DMS79 treated with DMSO at 0.1 percent for 48 hours (cell line): ENCODE measurements at regions not wholly inside any gene's neighbourhood (a gene's known extent, or its start where the extent isn't known, plus 50 kb on each side); places are given as distances from the start of the nearest gene placed in this dataset.
"Not testable (repeated sequence)": the region's sequence is repeated elsewhere in the genome, so short reads cannot be mapped to it uniquely, and the experiment has no call there.

Experiments used
- DNase-seq: peaks from one replicate; lab custom pipeline; 2025; lab: John Stamatoyannopoulos, UW

DNA sequence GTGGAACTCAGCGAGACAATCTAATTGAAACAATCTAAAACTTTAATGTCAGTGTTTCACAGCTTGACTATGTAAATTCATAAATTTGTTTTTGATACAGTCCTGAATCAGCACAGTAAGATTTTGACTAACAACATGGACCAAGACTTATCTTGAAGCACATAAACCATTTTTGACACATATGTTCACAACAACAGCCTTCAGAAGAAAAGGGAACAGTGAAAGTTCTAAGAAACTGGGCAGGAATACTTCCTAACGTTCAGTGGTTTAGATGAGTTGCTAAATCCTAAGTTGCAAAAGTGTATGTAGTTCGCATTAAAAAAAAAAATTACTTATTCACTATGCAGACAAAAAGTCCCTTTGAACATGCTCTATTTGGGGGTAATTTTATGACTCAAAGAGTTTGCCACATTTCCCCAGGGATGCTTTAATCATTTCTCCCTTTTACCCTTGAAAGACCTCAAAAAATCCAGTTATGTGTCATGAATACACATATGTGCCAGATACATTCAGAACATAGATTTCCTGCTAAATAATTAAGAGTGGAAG lies 120.2 kb downstream of the MRPL39 start:
- DNase-seq, result no peak

DNA sequence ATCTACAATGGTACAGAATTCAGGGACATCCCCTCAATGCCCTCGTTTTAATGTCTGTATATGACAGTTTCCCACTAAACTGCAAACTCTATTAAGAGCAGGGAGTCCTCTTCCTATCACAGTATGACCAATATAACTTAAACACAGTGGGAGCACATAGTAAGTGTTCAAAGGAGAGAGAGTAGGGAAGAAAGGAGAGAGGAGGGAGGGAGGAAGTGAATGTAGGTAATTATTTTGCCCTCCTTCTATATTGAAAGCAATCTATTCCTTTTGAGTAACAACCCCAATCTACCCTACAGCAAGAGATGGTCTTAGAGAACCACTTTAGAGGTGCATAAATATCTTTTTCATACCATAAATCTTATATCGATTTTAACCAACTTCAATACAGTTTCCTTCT lies 121.4 kb downstream of the MRPL39 start:
- DNase-seq, result no peak

DNA sequence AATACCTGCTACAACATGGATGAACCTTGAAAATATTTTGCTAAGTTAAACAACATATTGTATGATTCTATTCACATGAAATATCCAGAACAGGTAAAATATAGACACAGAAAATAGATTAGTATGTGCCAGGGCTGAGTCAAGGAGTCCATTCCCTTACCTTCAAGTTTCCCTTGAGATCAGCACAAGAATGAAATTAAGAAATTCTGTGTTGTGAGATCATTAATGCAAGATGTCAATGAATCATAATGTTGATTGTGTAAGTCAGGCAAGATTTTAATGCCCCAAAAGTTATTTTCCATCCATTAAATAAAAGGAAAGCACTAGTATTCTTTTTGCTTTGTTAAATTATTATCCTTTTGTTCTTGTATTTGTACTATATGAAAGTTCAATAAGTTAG lies 139.4 kb downstream of the MRPL39 start:
- no peak for DNase-seq

DNA sequence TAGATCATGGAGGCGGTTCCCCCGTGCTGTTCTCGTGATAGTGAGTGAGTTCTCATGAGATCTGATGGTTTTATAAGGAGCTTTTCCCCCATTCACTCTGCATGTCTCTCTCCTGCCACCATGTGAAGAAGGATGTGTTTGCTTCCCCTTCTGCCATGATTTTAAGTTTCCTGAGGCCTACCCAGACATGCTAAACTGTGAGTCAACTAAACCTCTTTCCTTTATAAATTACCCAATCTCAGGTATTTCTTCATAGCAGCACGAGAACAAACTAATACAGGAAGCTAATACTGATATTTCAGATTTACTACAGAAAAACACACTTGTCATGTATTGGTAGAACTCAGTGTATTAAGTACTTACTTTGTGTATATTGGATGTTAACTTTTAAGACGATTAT lies 140.2 kb downstream of the MRPL39 start:
- DNase-seq, result not testable (repeated sequence)

DNA sequence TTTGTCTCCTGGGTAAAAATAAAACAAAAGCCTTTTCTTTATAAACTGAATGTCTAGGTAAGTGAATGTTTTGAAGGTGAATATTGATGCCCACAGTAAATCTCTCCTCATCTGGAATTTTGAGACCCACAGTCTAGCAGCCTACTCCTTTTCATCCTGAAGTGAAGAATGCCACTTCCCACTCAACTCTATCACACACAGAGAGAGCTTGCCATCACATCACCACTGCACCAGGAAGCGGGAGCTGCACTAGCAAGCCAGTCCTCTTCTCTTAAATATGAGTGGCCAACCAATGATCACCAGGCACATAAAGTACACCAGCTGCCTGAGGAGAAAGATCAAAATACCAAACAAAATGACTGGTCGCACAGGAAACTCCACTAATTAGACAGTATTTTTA lies 140.8 kb downstream of the MRPL39 start:
- DNase-seq, result no peak

DNA sequence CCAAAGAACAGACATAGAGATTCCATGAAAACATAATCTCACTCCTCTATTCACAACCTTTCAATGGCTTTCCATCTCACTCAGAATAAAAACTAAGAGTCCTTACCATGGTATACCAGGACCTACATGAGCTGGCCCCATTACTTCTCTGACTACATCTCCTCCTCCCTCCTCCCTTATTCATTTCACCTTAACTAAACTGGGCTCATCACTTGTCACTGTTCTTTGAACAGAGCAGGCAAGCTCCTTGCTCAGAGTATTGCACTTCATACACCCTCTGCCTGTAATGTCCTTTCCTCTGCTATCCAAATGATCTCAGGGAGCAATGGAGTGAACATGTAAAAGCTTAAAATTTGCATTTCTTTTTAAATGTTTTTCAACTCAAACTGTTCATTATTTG lies 142.0 kb downstream of the MRPL39 start:
- no peak for DNase-seq

DNA sequence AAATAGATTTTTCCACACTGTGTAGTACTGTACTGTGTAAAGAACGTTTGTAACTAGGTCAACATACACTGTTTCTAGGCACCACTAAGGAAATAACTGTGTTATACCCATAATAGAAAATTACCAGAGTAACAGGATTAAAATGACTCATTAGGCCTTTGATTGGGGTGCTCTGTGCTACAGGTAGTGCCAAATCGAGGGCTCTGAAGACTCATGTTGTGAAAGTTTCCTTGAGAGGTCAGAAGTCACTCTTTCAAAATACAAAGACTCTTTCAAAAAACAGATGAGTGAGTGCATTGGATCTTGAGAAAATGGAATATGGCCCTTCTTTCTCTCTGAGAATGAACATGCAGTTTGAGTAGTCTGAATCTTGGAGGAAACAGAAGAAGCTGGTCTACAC lies 143.0 kb downstream of the MRPL39 start:
- no peak for DNase-seq

DNA sequence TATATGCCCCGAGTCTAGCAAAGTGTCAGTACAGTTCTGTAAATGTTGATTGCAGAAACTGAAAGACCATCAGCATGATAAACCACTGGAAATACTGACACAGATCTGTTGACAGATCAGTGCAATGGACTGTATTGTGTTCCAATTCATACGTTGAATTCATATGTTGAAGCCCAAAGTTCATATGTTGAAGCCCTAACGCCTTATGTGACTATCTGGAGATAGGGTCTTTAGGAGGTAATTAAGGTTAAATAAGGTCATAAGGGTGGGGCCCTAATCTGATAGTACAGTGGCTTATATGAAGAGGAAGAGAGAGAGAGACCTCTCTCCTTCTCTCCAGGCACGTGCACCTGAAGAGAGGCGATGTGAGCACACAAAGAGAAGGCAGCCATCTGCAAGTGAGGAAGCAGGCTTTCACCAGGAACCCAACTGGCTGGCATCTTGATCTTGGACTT lies 144.7 kb downstream of the MRPL39 start:
- no peak for DNase-seq

DNA sequence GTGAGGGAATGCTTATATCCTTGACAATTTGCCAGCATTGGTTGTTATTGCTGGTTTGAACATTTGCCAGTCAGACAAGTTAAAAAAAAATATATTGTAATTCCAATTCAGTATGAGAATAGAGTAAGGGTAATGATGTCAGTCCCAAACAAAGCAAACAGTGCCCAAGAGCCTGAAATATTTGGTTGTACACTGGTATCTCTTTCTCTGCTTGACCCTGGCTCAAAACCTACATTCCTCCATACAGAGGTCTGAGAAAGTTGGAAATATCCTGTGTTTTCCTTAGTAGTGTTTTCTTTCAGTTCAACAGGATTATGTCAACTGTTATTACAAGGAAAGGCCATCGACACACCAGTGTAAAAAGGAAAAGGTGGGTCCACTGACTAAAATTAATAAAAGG lies 145.6 kb downstream of the MRPL39 start:
- no peak for DNase-seq

DNA sequence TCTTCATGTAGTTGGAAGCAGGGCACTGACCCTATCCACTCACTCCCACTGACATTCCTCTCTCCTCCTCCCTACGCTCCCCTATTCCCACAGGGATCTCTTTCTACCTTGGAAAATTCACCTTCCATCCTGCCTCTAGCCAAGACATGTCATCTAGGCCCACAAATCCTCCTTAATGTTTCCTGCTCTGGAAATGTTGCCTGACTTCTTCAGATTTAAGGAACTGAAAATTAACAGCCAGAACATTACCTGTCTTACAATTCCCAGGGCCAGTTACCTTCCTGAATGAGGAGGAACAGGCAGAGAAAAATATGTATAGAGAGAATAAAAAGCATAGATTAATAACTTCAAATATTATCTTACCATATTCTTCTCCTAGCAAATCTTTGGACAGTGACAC lies 147.3 kb downstream of the MRPL39 start:
- DNase-seq, result no peak

DNA sequence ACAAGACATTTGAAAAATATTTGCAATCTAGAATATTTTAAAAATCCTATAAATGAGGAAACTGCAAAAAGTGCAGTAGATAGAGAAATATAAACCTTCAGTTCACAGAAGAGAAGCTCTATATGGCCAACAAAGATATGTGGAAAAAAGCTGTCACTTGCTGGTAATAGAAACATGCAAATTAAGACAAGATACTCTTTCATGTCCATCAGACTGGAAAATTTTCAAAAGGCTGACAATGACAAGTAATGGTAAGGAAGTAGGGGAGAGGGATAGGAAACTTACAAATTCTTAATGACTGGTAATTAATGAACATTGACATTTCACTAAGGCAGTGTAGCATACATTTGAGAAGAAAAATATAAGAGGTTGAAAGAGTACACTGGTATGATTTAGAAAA lies 147.9 kb downstream of the MRPL39 start:
- DNase-seq, result no peak

DNA sequence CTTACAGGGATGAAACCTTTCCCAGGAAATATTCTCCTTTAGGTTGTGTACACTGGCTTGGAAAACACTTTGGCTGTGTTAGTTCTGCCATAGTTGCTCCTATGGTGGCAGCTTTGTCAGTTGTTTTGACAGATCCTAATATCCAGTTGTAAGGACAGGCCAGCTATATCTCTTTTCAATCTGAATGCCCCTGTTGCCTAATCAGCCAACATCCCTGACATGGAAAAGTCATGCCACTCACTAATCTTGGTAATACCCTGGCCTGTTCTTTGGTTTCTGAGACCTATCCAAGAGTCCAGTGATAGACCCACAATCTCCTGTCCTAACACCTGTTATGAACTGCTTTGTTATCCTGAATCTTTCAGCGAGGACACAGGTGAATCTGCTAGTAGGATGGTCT lies 148.8 kb downstream of the MRPL39 start:
- no peak for DNase-seq

DNA sequence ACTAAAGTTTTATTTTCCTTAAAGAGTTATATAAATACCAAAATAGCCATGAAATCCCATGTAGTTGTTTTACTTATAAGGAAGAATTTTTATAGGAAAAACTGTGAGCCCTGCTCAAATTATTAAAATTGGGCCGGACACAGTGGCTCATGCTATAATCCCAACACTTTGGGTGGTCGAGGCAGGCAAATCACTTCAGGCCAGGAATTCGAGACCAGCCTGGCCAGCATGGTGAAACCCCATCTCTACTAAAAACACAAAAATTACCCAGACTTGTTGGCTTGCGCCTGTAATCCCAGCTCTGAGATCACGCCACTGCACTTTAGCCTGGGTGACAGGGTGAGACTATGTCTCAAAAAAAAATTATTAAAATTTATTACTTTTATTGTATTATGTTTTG lies 149.3 kb downstream of the MRPL39 start:
- no peak for DNase-seq

DNA sequence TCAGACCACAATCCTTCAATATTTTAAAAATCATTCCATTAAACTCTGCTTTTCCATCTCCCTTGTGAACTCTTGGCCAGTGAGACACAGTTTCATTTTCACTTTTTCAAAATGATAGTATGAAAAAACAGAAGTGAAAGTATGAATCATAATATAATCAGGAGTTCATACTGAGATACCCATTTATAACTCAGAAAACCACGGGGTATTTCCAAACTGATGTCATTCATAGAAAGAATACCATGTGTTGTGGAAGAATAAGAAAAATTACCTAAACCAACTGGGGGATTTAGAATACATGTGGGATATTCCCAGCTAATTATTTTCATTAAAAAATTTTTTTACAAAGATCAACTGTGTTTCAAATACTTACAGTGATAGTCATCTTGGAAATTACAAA lies 149.9 kb downstream of the MRPL39 start:
- no peak for DNase-seq

DNA sequence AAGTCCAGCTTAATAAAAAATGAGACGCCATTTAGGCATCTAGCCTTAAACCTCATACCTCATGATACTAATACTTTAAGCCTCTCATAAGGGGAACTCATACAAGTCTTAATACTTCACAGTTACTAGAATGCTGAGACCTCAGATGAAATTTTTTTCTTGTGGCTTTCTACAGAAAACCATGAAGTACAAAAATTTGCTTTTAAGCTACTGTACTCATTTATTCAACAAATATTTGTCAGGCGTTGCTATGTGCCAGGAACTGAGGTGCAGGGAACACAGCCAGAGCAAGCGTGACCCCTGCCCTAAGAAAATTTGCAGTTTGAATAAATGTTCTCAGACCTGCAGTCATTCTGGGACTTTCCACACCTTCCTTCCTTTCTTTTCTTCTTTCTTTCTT lies 150.6 kb downstream of the MRPL39 start:
- DNase-seq, result no peak

DNA sequence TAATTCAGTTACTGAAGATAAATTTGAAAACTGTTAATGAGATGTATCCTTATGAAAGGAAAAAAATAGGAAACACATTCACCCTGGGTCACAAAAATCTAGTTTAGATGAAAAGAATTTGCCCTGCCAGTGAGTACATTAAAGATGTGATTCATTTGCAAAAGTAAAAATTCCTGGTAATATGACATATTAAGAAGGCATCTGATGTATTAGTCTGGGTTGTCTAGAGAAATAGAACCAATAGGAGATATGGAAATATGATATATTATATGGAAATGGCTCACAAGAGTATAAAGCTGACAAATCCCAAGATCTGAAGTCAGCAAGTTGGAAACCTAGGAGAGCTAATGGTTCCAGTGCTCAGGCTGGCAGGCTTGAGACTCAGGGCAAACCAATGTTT lies 153.8 kb downstream of the MRPL39 start:
- DNase-seq, result no peak

DNA sequence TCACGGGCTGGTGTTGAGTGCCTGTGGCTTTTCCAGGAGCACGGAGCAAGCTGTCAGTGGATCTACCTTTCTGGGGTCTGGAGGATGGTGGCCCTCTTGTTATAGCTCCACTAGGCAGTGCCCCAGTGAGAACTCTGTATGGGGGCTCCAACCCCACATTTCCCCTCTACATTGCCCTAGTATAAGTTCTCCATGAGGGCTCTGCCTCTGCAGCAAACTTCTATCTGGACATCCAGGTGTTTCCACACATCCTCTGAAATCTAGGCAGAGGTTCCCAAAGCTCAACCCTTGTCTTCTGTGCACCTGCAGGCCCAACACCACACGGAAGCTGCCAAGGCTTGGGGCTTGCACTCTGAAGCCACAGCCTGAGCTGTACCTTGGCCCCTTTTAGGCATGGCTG lies 157.3 kb downstream of the MRPL39 start:
- DNase-seq, result no peak

DNA sequence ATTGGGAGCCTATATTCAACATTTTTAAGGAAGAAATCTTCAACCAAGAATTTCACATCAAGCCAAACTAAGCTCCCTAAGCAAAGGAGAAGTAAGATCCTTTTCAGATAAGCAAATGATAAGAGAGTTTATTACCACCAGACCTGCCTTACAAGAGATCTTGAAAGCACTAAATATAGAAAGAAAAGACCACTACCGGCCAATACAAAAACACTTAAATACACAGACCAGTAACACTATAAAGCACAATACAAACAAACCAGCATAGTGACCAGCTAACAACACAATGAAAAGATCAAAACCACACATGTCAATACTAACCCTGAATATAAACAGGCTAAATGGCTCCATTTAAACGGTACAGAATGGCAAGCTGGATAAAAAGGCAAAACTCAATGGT lies 165.4 kb downstream of the MRPL39 start:
- DNase-seq, result no peak

DNA sequence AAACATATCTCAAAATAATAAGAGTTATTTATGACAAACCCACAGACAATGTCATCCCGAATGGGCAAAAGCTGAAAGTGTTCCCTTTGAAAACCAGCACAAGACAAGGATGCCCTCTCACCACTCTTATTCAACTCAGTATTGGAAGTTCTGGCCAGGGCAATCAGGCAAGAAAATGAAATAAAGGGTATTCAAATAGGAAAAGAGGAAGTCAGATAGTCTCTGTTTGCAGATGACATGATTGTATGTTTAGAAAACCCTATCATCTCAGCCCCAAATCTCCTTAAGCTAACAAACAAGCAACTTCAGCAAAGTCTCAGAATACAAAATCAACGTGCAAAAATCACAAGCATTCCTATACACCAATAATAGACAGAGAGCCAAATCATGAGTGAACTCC lies 169.8 kb downstream of the MRPL39 start:
- not testable (repeated sequence) for DNase-seq

DNA sequence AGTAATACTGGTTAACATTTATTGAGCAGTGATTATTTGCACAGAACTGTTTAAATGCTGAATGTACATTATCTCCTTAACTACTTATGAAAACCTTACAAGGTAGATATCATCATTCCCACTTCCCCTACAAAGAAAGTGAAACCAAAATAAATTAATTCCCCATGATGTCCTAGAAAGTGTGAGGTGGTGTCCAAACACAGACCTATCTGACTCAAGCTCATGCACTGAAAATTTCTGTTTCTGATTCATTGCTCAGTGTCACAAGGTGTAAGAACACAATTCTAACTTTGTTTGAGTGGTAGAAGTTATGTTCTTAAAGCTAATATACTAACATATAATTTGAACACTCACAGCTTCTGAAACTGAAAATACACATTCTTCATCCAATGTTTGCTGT lies 178.7 kb downstream of the MRPL39 start:
- DNase-seq, result no peak

DNA sequence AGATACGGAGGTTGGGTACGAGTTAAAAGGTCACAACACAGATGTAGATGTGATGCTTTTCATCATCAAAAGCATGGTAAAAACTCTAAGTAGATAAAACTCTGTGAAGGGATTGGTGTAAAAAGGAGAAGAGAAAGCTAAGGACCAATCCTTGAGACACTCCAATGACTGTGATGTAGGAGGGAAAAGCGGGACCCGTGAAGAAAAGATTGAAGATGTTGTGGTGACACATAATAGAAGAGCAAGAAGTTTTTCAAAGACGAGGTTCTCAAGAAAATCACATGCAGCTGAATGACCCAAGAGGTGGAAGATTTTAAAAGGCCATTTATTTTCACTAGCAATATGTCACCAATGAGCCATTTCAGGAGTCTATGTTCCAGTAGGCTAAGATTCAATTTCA lies 179.5 kb downstream of the MRPL39 start:
- no peak for DNase-seq

DNA sequence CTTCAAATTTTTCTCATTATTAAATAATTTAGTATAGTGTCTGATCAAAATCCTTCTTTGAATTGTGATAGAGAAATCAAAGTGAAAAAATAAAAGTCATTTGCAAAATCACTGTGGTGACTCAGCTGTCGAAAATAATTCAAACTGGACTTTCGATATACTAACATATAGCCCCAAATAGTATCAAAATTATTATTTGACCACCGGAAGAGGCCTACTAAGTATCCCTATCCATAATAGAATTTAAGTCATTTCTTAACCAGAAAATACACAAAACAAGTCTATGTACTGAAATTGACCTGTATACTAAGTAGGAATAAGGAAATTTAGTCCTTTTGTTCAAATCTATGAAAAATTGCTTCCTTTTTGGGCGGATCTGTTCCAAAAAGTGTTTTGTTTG lies 180.7 kb downstream of the MRPL39 start:
- no peak for DNase-seq

DNA sequence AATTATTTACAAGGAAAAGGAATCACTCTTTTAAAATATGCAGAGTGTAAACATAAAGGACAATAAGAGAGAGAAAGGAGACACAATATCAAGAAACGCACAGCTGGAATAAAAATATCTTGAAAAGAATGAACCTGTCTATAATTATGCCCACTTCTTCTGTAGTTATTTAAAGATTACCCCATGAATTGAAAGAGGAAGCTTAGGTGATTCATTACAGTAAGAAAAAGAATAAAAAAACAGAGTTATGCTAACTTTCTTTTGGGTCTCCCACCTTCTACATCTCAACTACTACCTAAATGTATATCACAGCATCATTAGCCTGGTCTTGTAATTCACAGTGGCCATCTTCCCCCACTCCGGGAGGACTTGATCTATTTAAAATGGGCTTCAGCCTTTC lies 182.1 kb downstream of the MRPL39 start:
- no peak for DNase-seq

DNA sequence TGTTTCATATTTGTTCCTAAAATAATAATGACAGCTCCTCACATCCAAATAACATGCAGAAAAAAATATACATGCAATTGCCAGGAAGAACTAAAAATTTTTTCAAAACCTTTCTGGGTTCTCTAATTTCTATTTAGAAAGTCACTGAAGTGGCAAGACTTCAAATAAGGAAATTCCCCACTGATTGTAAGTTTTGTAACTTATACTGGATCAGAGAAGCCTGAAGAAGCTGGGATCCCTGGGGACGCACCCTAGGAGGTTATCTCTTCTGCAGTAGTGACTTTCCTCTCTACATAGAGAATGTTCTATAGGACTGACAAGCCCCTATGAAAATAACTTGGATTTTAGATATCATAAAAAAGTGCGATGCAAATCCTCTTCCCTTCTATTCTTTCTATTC lies 182.6 kb downstream of the MRPL39 start:
- no peak for DNase-seq

DNA sequence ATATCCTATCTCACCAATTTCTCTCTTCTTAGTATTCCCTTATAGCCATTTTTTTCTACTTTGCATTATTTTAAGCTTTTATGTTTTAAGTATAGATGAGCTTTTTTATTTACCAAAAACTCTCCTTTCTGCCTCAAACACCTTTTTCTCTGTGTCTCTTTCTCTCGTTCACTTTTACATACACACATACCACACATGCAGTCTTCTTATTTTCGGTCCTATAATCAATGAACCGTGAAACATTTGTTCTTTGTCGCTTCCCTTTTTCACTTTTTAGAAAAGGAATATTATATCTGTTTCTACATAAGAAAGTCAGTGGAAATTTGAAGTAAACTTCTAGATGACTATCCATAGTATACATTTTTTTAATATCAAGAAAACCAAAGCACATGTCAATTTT lies 183.2 kb downstream of the MRPL39 start:
- DNase-seq, result no peak
